Skeletal muscle tissue (tissue), 3 donors: ENCODE measurements at regions not wholly inside any gene's neighbourhood (a gene's known extent, or its start where the extent isn't known, plus 50 kb on each side); places are given as distances from the start of the nearest gene placed in this dataset.

Source experiments
- H3K27ac ChIP-seq: one replicate; pipeline ENCODE4 v1.7.0; 2013; ENCODE audit warnings: mild to moderate bottlenecking, low read depth, low read length, inconsistent platforms
- H3K27me3 ChIP-seq, 3 donors: one replicate each; pipeline ENCODE4 v1.7.0; 2013; ENCODE audit warnings: low read length in 3 of 3; ENCODE audit not compliant: control insufficient read depth in 3 of 3, insufficient read depth in 3 of 3
- H3K36me3 ChIP-seq, 3 donors: one replicate each; pipeline ENCODE4 v1.7.0; 2013; ENCODE audit warnings: low read length in 3 of 3; ENCODE audit not compliant: control insufficient read depth in 3 of 3, insufficient read depth in 3 of 3
- H3K4me1 ChIP-seq, 3 donors: one replicate each; pipeline ENCODE4 v1.7.0; 2013; ENCODE audit warnings: low read length in 3 of 3, mild to moderate bottlenecking in 3 of 3; ENCODE audit not compliant: control insufficient read depth in 3 of 3, insufficient read depth in 3 of 3
- H3K4me3 ChIP-seq, 3 donors: one replicate each; pipeline ENCODE4 v1.7.0; 2013; ENCODE audit warnings: low read length in 3 of 3
- H3K9ac ChIP-seq, 3 donors: one replicate each; pipeline ENCODE4 v1.7.0; 2013; ENCODE audit warnings: low read length in 3 of 3, mild to moderate bottlenecking in 3 of 3, moderate library complexity in 2 of 3, low read depth in 1 of 3
- H3K9me3 ChIP-seq, 3 donors: one replicate each; pipeline ENCODE4 v1.7.0; 2013; ENCODE audit warnings: low read length in 3 of 3; ENCODE audit not compliant: control insufficient read depth in 3 of 3
- donor health status: Osteomylitis.

GRCh38 chr16:14338236-14338635 lies 267.1 kb downstream of the MRTFB start:
- Histone ChIP-seq H3K9ac (no peak overlapping the region), H3K4me1 (peaks cover 7 to 10% (median 9%) of the 10 kb centered on the region in 3 donors), H3K4me3 (no peak overlapping the region), H3K27me3 (no peaks in the 10 kb centered on the region), H3K27ac (no peak overlapping the region), H3K36me3 (no peaks in the 10 kb centered on the region), H3K9me3 (peaks cover 0 to 2% (median 0%) of the 10 kb centered on the region in 3 donors)

- Histone ChIP-seq H3K9me3 (peaks cover 0 to 2% (median 0%) of the 10 kb centered on the region in 3 donors), H3K36me3 (no peaks in the 10 kb centered on the region), H3K27ac (no peak overlapping the region), H3K27me3 (no peaks in the 10 kb centered on the region), H3K4me1 (peaks cover 7 to 10% (median 9%) of the 10 kb centered on the region in 3 donors), H3K9ac (peak overlapping the region in 2 of 3 donors; percentile 22 to 71), H3K4me3 (peak overlapping the region; percentile 20 to 35 (median 24))
These were observed 266.4 kb downstream of the MRTFB start for GRCh38 chr16:14337303-14338191.

- Histone ChIP-seq H3K4me3 (no peak overlapping the region), H3K9ac (no peak overlapping the region), H3K9me3 (peaks cover 0 to 2% (median 0%) of the 10 kb centered on the region in 3 donors), H3K27ac (no peak overlapping the region), H3K27me3 (no peaks in the 10 kb centered on the region), H3K36me3 (peaks cover 0 to 4% (median 3%) of the 10 kb centered on the region in 3 donors), H3K4me1 (peaks cover 6 to 7% (median 7%) of the 10 kb centered on the region in 3 donors)
These were observed 264.2 kb downstream of the MRTFB start for GRCh38 chr16:14335297-14335696.

GRCh38 chr16:14334366-14335080 lies 263.4 kb downstream of the MRTFB start:
- no peak overlapping the region for H3K27ac ChIP-seq
- H3K9ac ChIP-seq, result no peak overlapping the region
- H3K36me3 ChIP-seq, result peaks cover 0 to 8% (median 3%) of the 10 kb centered on the region in 3 donors
- no peak overlapping the region for H3K4me3 ChIP-seq
- H3K9me3 ChIP-seq, result peaks cover 0 to 2% (median 0%) of the 10 kb centered on the region in 3 donors
- H3K4me1 ChIP-seq, result peaks cover 6 to 7% (median 7%) of the 10 kb centered on the region in 3 donors
- no peaks in the 10 kb centered on the region for H3K27me3 ChIP-seq

- no peak overlapping the region for H3K27ac ChIP-seq
- peaks cover 2 to 10% (median 5%) of the 10 kb centered on the region in 3 donors for H3K36me3 ChIP-seq
- no peaks in the 10 kb centered on the region for H3K27me3 ChIP-seq
- H3K4me3 ChIP-seq, result no peak overlapping the region
- H3K4me1 ChIP-seq, result peaks cover 6 to 7% (median 7%) of the 10 kb centered on the region in 3 donors
- peaks cover 0 to 2% (median 0%) of the 10 kb centered on the region in 3 donors for H3K9me3 ChIP-seq
- H3K9ac ChIP-seq, result no peak overlapping the region
These were observed 262.2 kb downstream of the MRTFB start for GRCh38 chr16:14333361-14333760.

- Histone ChIP-seq H3K27me3 (no peaks in the 10 kb centered on the region), H3K4me1 (peaks cover 2 to 6% (median 6%) of the 10 kb centered on the region in 3 donors), H3K9me3 (peaks cover 0 to 2% (median 0%) of the 10 kb centered on the region in 3 donors), H3K27ac (no peak overlapping the region), H3K36me3 (peaks cover 6 to 19% (median 17%) of the 10 kb centered on the region in 3 donors), H3K4me3 (no peak overlapping the region), H3K9ac (no peak overlapping the region)
These were observed 259.9 kb downstream of the MRTFB start for GRCh38 chr16:14331020-14331419.

- H3K27ac ChIP-seq, result no peak overlapping the region
- H3K9me3 ChIP-seq, result no peaks in the 10 kb centered on the region
- H3K36me3 ChIP-seq, result peaks cover 6 to 20% (median 17%) of the 10 kb centered on the region in 3 donors
- peaks cover 6 to 17% (median 8%) of the 10 kb centered on the region in 3 donors for H3K4me1 ChIP-seq
- H3K27me3 ChIP-seq, result no peaks in the 10 kb centered on the region
- H3K4me3 ChIP-seq, result no peak overlapping the region
- no peak overlapping the region for H3K9ac ChIP-seq
These were observed 258.7 kb downstream of the MRTFB start for GRCh38 chr16:14329727-14330350.

GRCh38 chr16:14325502-14326401 lies 254.6 kb downstream of the MRTFB start:
- Histone ChIP-seq H3K4me3 (no peak overlapping the region), H3K4me1 (peaks cover 10 to 30% (median 13%) of the 10 kb centered on the region in 3 donors), H3K27me3 (no peaks in the 10 kb centered on the region), H3K9ac (peak overlapping the region in 1 of 3 donors; percentile 20), H3K27ac (no peak overlapping the region), H3K9me3 (no peaks in the 10 kb centered on the region), H3K36me3 (peaks cover 6 to 18% (median 13%) of the 10 kb centered on the region in 3 donors)

- Histone ChIP-seq H3K4me1 (peaks cover 12 to 36% (median 21%) of the 10 kb centered on the region in 3 donors), H3K27ac (no peak overlapping the region), H3K4me3 (no peak overlapping the region), H3K27me3 (no peaks in the 10 kb centered on the region), H3K36me3 (peaks cover 6 to 18% (median 10%) of the 10 kb centered on the region in 3 donors), H3K9ac (no peak overlapping the region), H3K9me3 (no peaks in the 10 kb centered on the region)
These were observed 253.5 kb downstream of the MRTFB start for GRCh38 chr16:14324581-14324980.
